K562 (cell line): ENCODE measurements at regions not wholly inside any gene's neighbourhood (a gene's known extent, or its start where the extent isn't known, plus 50 kb on each side); places are given as distances from the start of the nearest gene placed in this dataset.
A peak's percentile ranks its signal among the peaks of the same experiment; 100 is the strongest.

Experiments used
- ATAC-seq: fragments of 200-7000 bp; cut with Tn5 transposase; 3 replicates; pipeline ENCODE4 v1.9.1; 2020; ENCODE audit warnings: moderate library complexity
- BruUV-seq: library from RNA; stranded (reverse); fragments of 400-500 nt; replicated peaks from 2 replicates; lab custom pipeline; 2021; lab: Mats Ljungman, UMichigan
- CTCF ChIA-PET: fragments of 300-600 bp; formaldehyde crosslinking; extraction: SDS; loops from one replicate; lab custom pipeline; 2021; ENCODE audit warnings: low intra/inter-chr PET ratio; lab: Yijun Ruan, JAX
- POLR2A ChIA-PET: fragments of 300-600, 350-650 bp; sonication (Branson Sonifier 250); formaldehyde crosslinking; extraction: SDS; loops from one replicate; lab custom pipeline; 2021; ENCODE audit warnings: antibody characterized with exemption, inconsistent platforms; lab: Yijun Ruan, JAX
- DNase-seq, 4 experiments: peaks; one replicate each; pipeline versions ENCODE4 v3.0.0 to v3.0.0-alpha.2; 2011 to 2018; ENCODE audit warnings: low spot score in 3 of 4, mixed read lengths in 3 of 4; ENCODE audit errors: extremely low read depth in 1 of 4
- FAIRE-seq: peaks from 2 replicates; lab custom pipeline; 2011; peaks lifted over from hg19 to GRCh38; lab: Jason Lieb, UNC
- H2AFZ ChIP-seq: 2 replicates; pipeline ENCODE4 v1.6.0; 2011; ENCODE audit warnings: low read depth, low read length, control low read depth, inconsistent platforms
- H3K27ac ChIP-seq: fragments of 200-600 bp; 3 replicates; pipeline ENCODE4 v1.8.0; 2011; ENCODE audit warnings: low read depth, mild to moderate bottlenecking, control low read depth, inconsistent platforms, low read length, moderate library complexity, mixed read lengths; ENCODE audit errors: extremely low read depth
- H3K27me3 ChIP-seq, 2 experiments: fragments of 300-600 bp in 1 of 2; 2 replicates in 1 of 2; 3 replicates in 1 of 2; pipeline versions ENCODE4 v1.6.0 to v1.8.0; 2011; ENCODE audit warnings: inconsistent platforms in 2 of 2, low read length in 2 of 2, mild to moderate bottlenecking in 1 of 2, mixed read lengths in 1 of 2, moderate library complexity in 1 of 2; ENCODE audit not compliant: control insufficient read depth in 2 of 2, insufficient read depth in 2 of 2
- H3K36me3 ChIP-seq: fragments of 300-600 bp; 3 replicates; pipeline ENCODE4 v1.8.0; 2011; ENCODE audit warnings: mild to moderate bottlenecking, low read length, inconsistent platforms; ENCODE audit not compliant: control insufficient read depth, insufficient read depth
- H3K4me1 ChIP-seq, 2 experiments: fragments of 200-600 bp in 1 of 2; replicated peaks in 1 of 2; 2 replicates in 1 of 2; 3 replicates in 1 of 2; pipeline versions ENCODE4 v1.5.1 to v1.8.0; 2011; ENCODE audit warnings: inconsistent platforms in 2 of 2, low read length in 2 of 2, mild to moderate bottlenecking in 1 of 2, mixed read lengths in 1 of 2, moderate library complexity in 1 of 2; ENCODE audit not compliant: control insufficient read depth in 2 of 2, insufficient read depth in 2 of 2
- H3K4me2 ChIP-seq: 2 replicates; pipeline ENCODE4 v1.6.1; 2011; ENCODE audit warnings: low read length, control low read depth, inconsistent platforms, mixed read lengths; ENCODE audit not compliant: insufficient read depth
- H3K4me3 ChIP-seq: fragments of 200-600 bp; sonication (generic), shearing (Covaris generic); 2 replicates; pipeline ENCODE4 v1.5.1; 2016; ENCODE audit warnings: control low read depth, inconsistent platforms
- H3K79me2 ChIP-seq: fragments of 200-600 bp; 3 replicates; pipeline ENCODE4 v1.8.0; 2011; ENCODE audit warnings: low read length, inconsistent platforms; ENCODE audit not compliant: control insufficient read depth, insufficient read depth
- H3K9ac ChIP-seq, 2 experiments: 2 replicates each; pipeline versions ENCODE4 v1.6.0 to v1.6.1; 2011; ENCODE audit warnings: low read depth in 2 of 2, low read length in 2 of 2, control low read depth in 1 of 2, inconsistent platforms in 1 of 2, mild to moderate bottlenecking in 1 of 2, mixed read lengths in 1 of 2; ENCODE audit not compliant: insufficient read depth in 1 of 2
- H3K9me1 ChIP-seq: one replicate; pipeline ENCODE4 v1.6.0; 2011; ENCODE audit warnings: inconsistent platforms, mild to moderate bottlenecking, low read length, moderate library complexity; ENCODE audit not compliant: control insufficient read depth, insufficient read depth
- H3K9me3 ChIP-seq: replicated peaks from 2 replicates; pipeline ENCODE4 v1.5.1; 2011; ENCODE audit warnings: low read depth, low read length, inconsistent platforms; ENCODE audit not compliant: control insufficient read depth, insufficient read depth
- H4K20me1 ChIP-seq: replicated peaks from 2 replicates; pipeline ENCODE4 v1.6.1; 2011; ENCODE audit warnings: low read length, inconsistent platforms, mixed read lengths; ENCODE audit not compliant: control insufficient read depth, insufficient read depth
- EGR1 ChIP-seq: fragments of 450-650 bp; conservative IDR thresholded peaks from 2 replicates; pipeline ENCODE4 v1.6.1; 2017; ENCODE audit warnings: mild to moderate bottlenecking
- MAFK ChIP-seq: IDR thresholded peaks from 2 replicates; pipeline ENCODE4 v1.6.1; 2011; ENCODE audit warnings: low read length, improper control_type of control experiment
- MNT ChIP-seq, 2 experiments: fragments of 450-650 bp; conservative IDR thresholded peaks; 2 replicates each; pipeline ENCODE4 v1.6.1; 2017; ENCODE audit warnings: mild to moderate bottlenecking in 2 of 2, moderate library complexity in 2 of 2
- SPI1 ChIP-seq: IDR thresholded peaks from 2 replicates; pipeline ENCODE4 v1.6.1; 2011; ENCODE audit warnings: low read depth, low read length, control low read depth, borderline replicate concordance
- WGBS: fragments of 100-300 bp; shearing (Covaris generic); methylation state at CpG from one replicate; pipeline ENCODE4 v1.1.6; 2016; ENCODE audit warnings: low coverage, mixed read lengths; ENCODE audit not compliant: insufficient coverage; ENCODE audit errors: missing lambda C conversion rate; 5-methylcytosine and 5-hydroxymethylcytosine counted together
- in situ Hi-C: fragments of 300-500 bp; cut with MboI; formaldehyde crosslinking; loops from 4 replicates; pipeline ENCODE4 v1.15.0; 2018; ENCODE audit warnings: inconsistent platforms, mixed read lengths
- intact Hi-C: fragments of 100-400 bp; cut with micrococcal nuclease; formaldehyde crosslinking; loops from 2 replicates; pipeline ENCODE4 v1.14.2; 2022

- Histone ChIP-seq H3K27ac (no peak overlapping the region), H3K36me3 (no peaks in the 10 kb centered on the region), H2AFZ (no peak overlapping the region), H3K9me3 (no peaks in the 10 kb centered on the region), H3K4me3 (no peak overlapping the region), H4K20me1 (no peaks in the 10 kb centered on the region), H3K9me1 (no peaks in the 10 kb centered on the region), H3K9ac (no peak overlapping the region), H3K27me3 (no peaks in the 10 kb centered on the region), H3K4me2 (no peak overlapping the region), H3K4me1 (no peaks in the 10 kb centered on the region), H3K79me2 (no peaks in the 10 kb centered on the region)
- TF ChIP-seq MAFK (no peak), SPI1 (peak; percentile 69)
- intact Hi-C loops (no loop called here), in situ Hi-C loops (no loop called here)
- FAIRE-seq (no peak), DNase-seq (no peak), ATAC-seq (no peak)
- BruUV-seq: no TSS peak
- CTCF ChIA-PET: no interaction called here
- POLR2A ChIA-PET: no interaction called here
Measured at GRCh38 chr5:4553130-4553529, 587.0 kb upstream of the ADAMTS16 start.

- no peak overlapping the region for H3K4me3 ChIP-seq
- H3K79me2 ChIP-seq: no peaks in the 10 kb centered on the region
- no peaks in the 10 kb centered on the region for H4K20me1 ChIP-seq
- no peak overlapping the region for H3K27ac ChIP-seq
- POLR2A ChIA-PET: no interaction called here
- no peaks in the 10 kb centered on the region for H3K9me1 ChIP-seq
- intact Hi-C loops (no loop called here), in situ Hi-C loops (no loop called here)
- no peak overlapping the region for H3K4me2 ChIP-seq
- FAIRE-seq: no peak
- CTCF ChIA-PET: no interaction called here
- 1% methylated on average over 6 of the region's 6 CpGs for WGBS
- no peak for DNase-seq
- H3K9ac ChIP-seq: no peak overlapping the region
- TF ChIP-seq MNT (conservative IDR thresholded peaks at IDR 0.05) (no peak), EGR1 (no peak)
- TF ChIP-seq, all 486 proteins: peak for 0
- Histone ChIP-seq H3K4me1 (no peaks in the 10 kb centered on the region), H2AFZ (no peak overlapping the region), H3K27me3 (no peaks in the 10 kb centered on the region), H3K36me3 (no peaks in the 10 kb centered on the region), H3K9me3 (no peaks in the 10 kb centered on the region)
- no peak for ATAC-seq
- no TSS peak for BruUV-seq
Measured at GRCh38 chr5:4553978-4554377, 586.2 kb upstream of the ADAMTS16 start.
